ENCODE measurements at regions not wholly inside any gene's neighbourhood (a gene's known extent, or its start where the extent isn't known, plus 50 kb on each side); places are given as distances from the start of the nearest gene placed in this dataset.

- WGBS: 9% methylated on average over 30 of the region's 30 CpGs
- peak in 1 of 2 donors; percentile 19 for TF ChIP-seq JUND (IDR thresholded peaks at IDR 0.05)
- TF ChIP-seq HNF4A (conservative IDR thresholded peaks at IDR 0.05): peak; percentile 56 to 67
- no peak for TF ChIP-seq REST (IDR thresholded peaks at IDR 0.05)
- TF ChIP-seq TAF1 (conservative IDR thresholded peaks at IDR 0.05): no peak
- TF ChIP-seq CTCF (IDR thresholded peaks at IDR 0.05; ENCODE audit: low read depth, low read length, missing input control): peak; percentile 98
- no peak for TF ChIP-seq ZBTB33 (IDR thresholded peaks at IDR 0.05)
- no peak for TF ChIP-seq YY1 (IDR thresholded peaks at IDR 0.05)
- peak; percentile 52 for TF ChIP-seq SP1 (IDR thresholded peaks at IDR 0.05)
- no peak for TF ChIP-seq EGR1 (IDR thresholded peaks at IDR 0.05; ENCODE audit: low read depth in 2 of 2)
- peak; percentile 70 to 85 for TF ChIP-seq RXRA (IDR thresholded peaks at IDR 0.05)
- peak; percentile 34 for TF ChIP-seq HNF4G (IDR thresholded peaks at IDR 0.05)
- no peak for TF ChIP-seq FOXA2 (IDR thresholded peaks at IDR 0.05)
- TF ChIP-seq FOXA1 (IDR thresholded peaks at IDR 0.05): no peak
- peak; percentile 90 for TF ChIP-seq MAX (IDR thresholded peaks at IDR 0.05)
- no peak for TF ChIP-seq GABPA (IDR thresholded peaks at IDR 0.05 in 1 of 2, conservative IDR thresholded peaks at IDR 0.05 in 1 of 2)
- TF ChIP-seq ATF3 (IDR thresholded peaks at IDR 0.05): no peak
- TF ChIP-seq NR2F2 (IDR thresholded peaks at IDR 0.05): peak; percentile 84
- peak; percentile 97 to 99 for TF ChIP-seq RAD21 (IDR thresholded peaks at IDR 0.05)
Observed at GRCh38 chr21:38733972-38734546, 71.7 kb upstream of the ETS2 start.

More at GRCh38 chr21:38733972-38734546, 71.7 kb upstream of the ETS2 start:
- Histone ChIP-seq H3K4me3 (ENCODE audit: low read depth in 1 of 3, low read length in 3 of 3) (no peak overlapping the region), H3K4me1 (ENCODE audit: control insufficient read depth in 4 of 4, insufficient read depth in 4 of 4, low read length in 3 of 4) (peaks cover 0 to 4% (median 3%) of the 10 kb centered on the region in 4 donors), H3K27ac (ENCODE audit: low read depth in 1 of 2, low read length in 2 of 2) (peak overlapping the region; percentile 2 to 58), H3K27me3 (ENCODE audit: control insufficient read depth in 4 of 4, insufficient read depth in 4 of 4, low read length in 3 of 4) (no peaks in the 10 kb centered on the region), H3K36me3 (ENCODE audit: control insufficient read depth in 4 of 4, insufficient read depth in 3 of 4, low read depth in 1 of 4, low read length in 3 of 4) (no peaks in the 10 kb centered on the region), H3K9ac (ENCODE audit: low read depth in 1 of 2, low read length in 2 of 2) (no peak overlapping the region), H3K9me3 (ENCODE audit: control insufficient read depth in 4 of 4, low read length in 3 of 4) (no peaks in the 10 kb centered on the region)
- peak; percentile 92 for DNase-seq (ENCODE audit: low spot score)

All from liver (tissue), 8 donors.